Gastrocnemius medialis (tissue), 4 donors: ENCODE measurements at regions not wholly inside any gene's neighbourhood (a gene's known extent, or its start where the extent isn't known, plus 50 kb on each side); places are given as distances from the start of the nearest gene placed in this dataset.

Experiments
- ATAC-seq, 2 donors: fragments of 150-250 bp; one replicate each; pipeline ENCODE4 v1.9.1; 2016
- DNase-seq, 2 donors: peaks; one replicate each; pipeline ENCODE4 v3.0.0-alpha.2; 2019
- H3K27ac ChIP-seq, 4 donors: fragments of 200-600 bp; sonication (generic); 1 replicate in 1 of 4; 2 replicates in 3 of 4; pipeline ENCODE4 v1.5.1; 2016 to 2018; ENCODE audit warnings: mild to moderate bottlenecking in 2 of 4, moderate library complexity in 1 of 4
- H3K27me3 ChIP-seq, 3 donors: fragments of 200-600 bp; sonication (generic) in 2 of 3; 1 replicate in 1 of 3; 2 replicates in 2 of 3; pipeline versions ENCODE4 v1.5.1 to v1.6.0; 2016 to 2019; ENCODE audit warnings: mild to moderate bottlenecking in 1 of 3, moderate library complexity in 1 of 3
- H3K36me3 ChIP-seq, 2 donors: fragments of 200-600 bp; sonication (generic) in 1 of 2; one replicate each; pipeline ENCODE4 v1.5.1; 2017 to 2018
- H3K4me1 ChIP-seq, 2 donors: fragments of 200-600 bp; sonication (generic) in 1 of 2; one replicate each; pipeline ENCODE4 v1.5.1; 2016 to 2017; ENCODE audit warnings: mild to moderate bottlenecking in 2 of 2
- H3K4me3 ChIP-seq, 4 donors: fragments of 200-600 bp; sonication (generic) in 3 of 4; 1 replicate in 1 of 4; 2 replicates in 3 of 4; pipeline ENCODE4 v1.5.1; 2016 to 2019; ENCODE audit warnings: mild to moderate bottlenecking in 2 of 4
- H3K9me3 ChIP-seq, 3 donors: fragments of 200-600 bp; sonication (generic) in 2 of 3; 1 replicate in 1 of 3; 2 replicates in 2 of 3; pipeline ENCODE4 v1.5.1; 2016 to 2019
- CTCF ChIP-seq, 5 experiments: fragments of 450-650 bp in 3 of 5; fragments of 200-600 bp in 2 of 5; sonication (generic) in 2 of 5; IDR thresholded peaks in 4 of 5; conservative IDR thresholded peaks in 1 of 5; 1 replicate in 4 of 5; 2 replicates in 1 of 5; pipeline ENCODE4 v1.5.1; 2016 to 2019; ENCODE audit warnings: antibody characterized with exemption in 5 of 5, mild to moderate bottlenecking in 3 of 5, moderate library complexity in 3 of 5
- POLR2A ChIP-seq, 2 donors: fragments of 450-650 bp; IDR thresholded peaks; one replicate each; pipeline ENCODE4 v1.6.1; 2017; ENCODE audit warnings: antibody characterized with exemption in 2 of 2, mild to moderate bottlenecking in 2 of 2, moderate library complexity in 2 of 2
- in situ Hi-C, 4 donors: fragments of 200-750 bp; cut with MboI; loops; one replicate each; pipeline versions ENCODE4 v1.15.0 to v1.8.0; 2017; ENCODE audit warnings: low sequenced_read_pairs in 4 of 4
- intact Hi-C: fragments of 100-400 bp; cut with DNase I; formaldehyde crosslinking; loops from one replicate; pipeline ENCODE4 v1.15.1; 2023; ENCODE audit warnings: low total_unique reads

GRCh38 chr1:187294421-187295201, 465.9 kb downstream of the PLA2G4A start:
- DNase-seq = no peak
- Histone ChIP-seq H3K36me3 (no peaks in the 10 kb centered on the region), H3K4me3 (no peak overlapping the region), H3K4me1 (no peaks in the 10 kb centered on the region), H3K9me3 (no peaks in the 10 kb centered on the region), H3K27ac (no peak overlapping the region), H3K27me3 (no peaks in the 10 kb centered on the region)
- no peak for ATAC-seq
- in situ Hi-C loops = no loop called here
- TF ChIP-seq CTCF (IDR thresholded peaks at IDR 0.05 in 4 of 5, conservative IDR thresholded peaks at IDR 0.05 in 1 of 5) (no peak), POLR2A (IDR thresholded peaks at IDR 0.05) (no peak)
- intact Hi-C loops = no loop called here

GRCh38 chr1:187300081-187300480, 471.3 kb downstream of the PLA2G4A start:
- intact Hi-C loops = no loop called here

GRCh38 chr1:187306710-187307415, 478.1 kb downstream of the PLA2G4A start:
- intact Hi-C loops = no loop called here
- no peak overlapping the region for H3K4me3 ChIP-seq
- in situ Hi-C loops = no loop called here
- no peak overlapping the region for H3K27ac ChIP-seq
- no peaks in the 10 kb centered on the region for H3K36me3 ChIP-seq
- no peak for TF ChIP-seq POLR2A (IDR thresholded peaks at IDR 0.05)
- no peak for TF ChIP-seq CTCF (IDR thresholded peaks at IDR 0.05 in 4 of 5, conservative IDR thresholded peaks at IDR 0.05 in 1 of 5)
- DNase-seq (no peak), ATAC-seq (no peak)
- H3K9me3 ChIP-seq = no peaks in the 10 kb centered on the region
- no peaks in the 10 kb centered on the region for H3K4me1 ChIP-seq
- H3K27me3 ChIP-seq = no peaks in the 10 kb centered on the region

More at GRCh38 chr1:187300081-187300480, 471.3 kb downstream of the PLA2G4A start:
- TF ChIP-seq POLR2A (IDR thresholded peaks at IDR 0.05) (no peak), CTCF (IDR thresholded peaks at IDR 0.05 in 4 of 5, conservative IDR thresholded peaks at IDR 0.05 in 1 of 5) (no peak)
- DNase-seq (no peak), ATAC-seq (no peak)
- Histone ChIP-seq H3K27me3 (no peaks in the 10 kb centered on the region), H3K4me1 (no peaks in the 10 kb centered on the region), H3K27ac (no peak overlapping the region), H3K4me3 (no peak overlapping the region), H3K36me3 (no peaks in the 10 kb centered on the region), H3K9me3 (no peaks in the 10 kb centered on the region)
- in situ Hi-C loops = no loop called here

GRCh38 chr1:187310038-187310631, 481.4 kb downstream of the PLA2G4A start:
- Histone ChIP-seq H3K9me3 (no peaks in the 10 kb centered on the region), H3K4me3 (no peak overlapping the region), H3K27me3 (no peaks in the 10 kb centered on the region), H3K36me3 (no peaks in the 10 kb centered on the region), H3K27ac (no peak overlapping the region), H3K4me1 (no peaks in the 10 kb centered on the region)
- no peak for ATAC-seq
- no peak for TF ChIP-seq POLR2A (IDR thresholded peaks at IDR 0.05)
- TF ChIP-seq CTCF (IDR thresholded peaks at IDR 0.05 in 4 of 5, conservative IDR thresholded peaks at IDR 0.05 in 1 of 5) = no peak
- DNase-seq = no peak
- intact Hi-C loops (no loop called here), in situ Hi-C loops (no loop called here)
